HCT116 (cell line): ENCODE measurements at regions not wholly inside any gene's neighbourhood (a gene's known extent, or its start where the extent isn't known, plus 50 kb on each side); places are given as distances from the start of the nearest gene placed in this dataset.

Experiments used
- ATAC-seq: fragments of 200-7000 bp; cut with Tn5 transposase; 2 replicates; pipeline ENCODE4 v1.9.1; 2020; ENCODE audit warnings: mild to moderate bottlenecking, moderate library complexity
- BruUV-seq: library from RNA; stranded (reverse); fragments of 400-500 nt; replicated peaks from 2 replicates; lab custom pipeline; 2021; lab: Mats Ljungman, UMichigan
- CTCF ChIA-PET: fragments of 300-600 bp; sonication (Branson Sonifier 250); formaldehyde crosslinking; loops from one replicate; lab custom pipeline; 2021; ENCODE audit warnings: antibody characterized with exemption; lab: Charles Lee
- POLR2A ChIA-PET: fragments of 300-600, 350-600 bp; sonication (Branson Sonifier 250); formaldehyde crosslinking; loops from one replicate; lab custom pipeline; 2021; ENCODE audit warnings: antibody characterized with exemption; lab: Charles Lee
- RAD21 ChIA-PET, 2 experiments: fragments of 300-600 bp; sonication (Branson Sonifier 250); formaldehyde crosslinking; loops; one replicate each; lab custom pipeline; 2023; ENCODE audit warnings: low total read pairs in 2 of 2; ENCODE audit not compliant: uncharacterized antibody in 2 of 2, unreplicated experiment in 2 of 2, low non-redundant PET in 1 of 2; lab: Charles Lee
- DNase-seq: peaks from one replicate; pipeline ENCODE4 v3.0.0-alpha.2; 2010; ENCODE audit warnings: low read depth, low spot score
- H2AFZ ChIP-seq: fragments of 200-600 bp; shearing (Covaris generic), sonication (generic); 2 replicates; pipeline ENCODE4 v1.6.1; 2017; ENCODE audit warnings: low read depth, mixed run types, mixed read lengths, antibody characterized with exemption, low read length; ENCODE audit not compliant: poor library complexity, severe bottlenecking
- H3K27ac ChIP-seq: 2 replicates; pipeline ENCODE4 v1.5.1; 2012; ENCODE audit warnings: low read depth, low read length
- H3K27me3 ChIP-seq: fragments of 200-600 bp; sonication (generic); 2 replicates; pipeline ENCODE4 v1.6.1; 2016; ENCODE audit warnings: mixed run types, low read length, mixed read lengths; ENCODE audit not compliant: insufficient read depth
- H3K36me3 ChIP-seq, 2 experiments: fragments of 200-500 bp in 1 of 2; fragments of 200-600 bp in 1 of 2; sonication (Bioruptor generic) in 1 of 2; sonication (generic) in 1 of 2; 2 replicates each; pipeline versions ENCODE4 v1.5.1 to v1.6.1; 2014 to 2016; ENCODE audit warnings: low read length in 2 of 2, inconsistent platforms in 1 of 2, mixed read lengths in 1 of 2, mixed run types in 1 of 2; ENCODE audit not compliant: insufficient read depth in 2 of 2, control insufficient read depth in 1 of 2
- H3K4me1 ChIP-seq, 2 experiments: fragments of 200-600 bp in 1 of 2; sonication (generic) in 1 of 2; 2 replicates each; pipeline versions ENCODE4 v1.5.1 to v1.6.1; 2012 to 2017; ENCODE audit warnings: low read length in 2 of 2, inconsistent platforms in 1 of 2, mild to moderate bottlenecking in 1 of 2, mixed read lengths in 1 of 2, mixed run types in 1 of 2, moderate library complexity in 1 of 2; ENCODE audit not compliant: insufficient read depth in 2 of 2, control insufficient read depth in 1 of 2
- H3K4me2 ChIP-seq: fragments of 200-600 bp; sonication (generic); 2 replicates; pipeline ENCODE4 v1.6.1; 2017; ENCODE audit warnings: mixed run types, low read length, mixed read lengths
- H3K4me3 ChIP-seq, 2 experiments: fragments of 200-600 bp in 1 of 2; sonication (generic) in 1 of 2; replicated peaks in 1 of 2; 2 replicates each; pipeline ENCODE4 v1.5.1; 2011 to 2016; ENCODE audit warnings: low read length in 2 of 2, control low read depth in 1 of 2, low read depth in 1 of 2, mild to moderate bottlenecking in 1 of 2, mixed read lengths in 1 of 2, mixed run types in 1 of 2
- H3K79me2 ChIP-seq: fragments of 200-600 bp; sonication (generic); 2 replicates; pipeline ENCODE4 v1.6.1; 2017; ENCODE audit warnings: mild to moderate bottlenecking, mixed run types, low read length, moderate library complexity, mixed read lengths; ENCODE audit not compliant: insufficient read depth
- H3K9ac ChIP-seq: fragments of 200-600 bp; sonication (generic); 2 replicates; pipeline ENCODE4 v1.6.1; 2016; ENCODE audit warnings: low read length, mixed read lengths
- H3K9me2 ChIP-seq: fragments of 200-600 bp; sonication (generic), shearing (Covaris generic); 2 replicates; pipeline ENCODE4 v1.6.1; 2017; ENCODE audit warnings: mixed run types, mild to moderate bottlenecking, moderate library complexity; ENCODE audit not compliant: insufficient read depth
- H3K9me3 ChIP-seq, 2 experiments: fragments of 200-500 bp in 1 of 2; fragments of 200-600 bp in 1 of 2; sonication (Bioruptor generic) in 1 of 2; sonication (generic) in 1 of 2; 2 replicates each; pipeline ENCODE4 v1.6.1; 2014 to 2017; ENCODE audit warnings: low read length in 2 of 2, mixed read lengths in 2 of 2, inconsistent platforms in 1 of 2, low read depth in 1 of 2, mild to moderate bottlenecking in 1 of 2, mixed run types in 1 of 2, moderate library complexity in 1 of 2; ENCODE audit not compliant: control insufficient read depth in 1 of 2, insufficient read depth in 1 of 2
- H4K20me1 ChIP-seq: fragments of 200-600 bp; sonication (generic), shearing (Covaris generic); 2 replicates; pipeline ENCODE4 v1.6.1; 2017; ENCODE audit warnings: mixed run types, mild to moderate bottlenecking, moderate library complexity; ENCODE audit not compliant: insufficient read depth
- CEBPB ChIP-seq: IDR thresholded peaks from 2 replicates; pipeline ENCODE4 v1.6.1; 2012; ENCODE audit warnings: low read depth
- ELF1 ChIP-seq: IDR thresholded peaks from 2 replicates; pipeline ENCODE4 v1.6.1; 2012; ENCODE audit warnings: low read depth, borderline replicate concordance
- EZH2phosphoT487 ChIP-seq: fragments of 200-600 bp; IDR thresholded peaks from 2 replicates; pipeline ENCODE4 v1.6.1; 2018; ENCODE audit warnings: antibody characterized with exemption, borderline replicate concordance
- FOSL1 ChIP-seq: IDR thresholded peaks from 2 replicates; pipeline ENCODE4 v1.6.1; 2012; ENCODE audit warnings: low read depth
- RAD21 ChIP-seq: IDR thresholded peaks from 2 replicates; pipeline ENCODE4 v1.6.1; 2012; ENCODE audit warnings: low read depth, mild to moderate bottlenecking
- SP1 ChIP-seq: IDR thresholded peaks from 2 replicates; pipeline ENCODE4 v1.6.1; 2012; ENCODE audit warnings: low read depth
- YY1 ChIP-seq: IDR thresholded peaks from 2 replicates; pipeline ENCODE4 v1.6.1; 2011; ENCODE audit warnings: low read length, low read depth, moderate library complexity, mild to moderate bottlenecking; ENCODE audit not compliant: insufficient replicate concordance; ENCODE audit errors: extremely low read depth
- intact Hi-C: fragments of 100-400 bp; cut with micrococcal nuclease; formaldehyde crosslinking; loops from 2 replicates; pipeline ENCODE4 v1.10.0; 2022

GRCh38 chr4:129545599-129546278 lies 449.8 kb downstream of the C4orf33 start:
- ChIA-PET RAD21 (no interaction called here), POLR2A (no interaction called here), CTCF (no interaction called here)
- Histone ChIP-seq H3K9me2 (no peaks in the 10 kb centered on the region; the same call in 1 of the 2 replicates), H3K9me3 (no peaks in the 10 kb centered on the region), H3K79me2 (no peaks in the 10 kb centered on the region), H2AFZ (no peak overlapping the region), H4K20me1 (no peaks in the 10 kb centered on the region), H3K27me3 (no peaks in the 10 kb centered on the region), H3K4me2 (no peak overlapping the region), H3K9ac (no peak overlapping the region), H3K36me3 (no peaks in the 10 kb centered on the region), H3K27ac (no peak overlapping the region), H3K4me3 (no peak overlapping the region), H3K4me1 (no peaks in the 10 kb centered on the region)
- BruUV-seq: no TSS peak
- DNase-seq (no peak), ATAC-seq (no peak)
- TF ChIP-seq FOSL1 (no peak), RAD21 (no peak), CEBPB (no peak), ELF1 (no peak)
- intact Hi-C loops: no loop called here

- Histone ChIP-seq H2AFZ (no peak overlapping the region), H4K20me1 (no peaks in the 10 kb centered on the region), H3K4me2 (no peak overlapping the region), H3K9ac (no peak overlapping the region), H3K9me2 (no peaks in the 10 kb centered on the region), H3K79me2 (no peaks in the 10 kb centered on the region), H3K36me3 (no peaks in the 10 kb centered on the region), H3K4me3 (no peak overlapping the region), H3K27ac (no peak overlapping the region), H3K27me3 (no peaks in the 10 kb centered on the region), H3K9me3 (no peaks in the 10 kb centered on the region), H3K4me1 (no peaks in the 10 kb centered on the region)
- ChIA-PET RAD21 (no interaction called here), POLR2A (no interaction called here), CTCF (no interaction called here)
- intact Hi-C loops: no loop called here
- no peak for TF ChIP-seq SP1
- TF ChIP-seq EZH2phosphoT487: no peak
- TF ChIP-seq YY1: no peak
- TF ChIP-seq RAD21: no peak
- no peak for TF ChIP-seq FOSL1
- BruUV-seq: no TSS peak
- no peak for ATAC-seq
- no peak for DNase-seq
Observed at GRCh38 chr4:129546531-129546930, 450.6 kb downstream of the C4orf33 start.
